OCI-LY7 (cell line): ENCODE measurements at regions not wholly inside any gene's neighbourhood (a gene's known extent, or its start where the extent isn't known, plus 50 kb on each side); places are given as distances from the start of the nearest gene placed in this dataset.

Source experiments
- BruUV-seq: library from RNA; stranded (reverse); fragments of 400-500 nt; replicated peaks from 2 replicates; lab custom pipeline; 2021; lab: Mats Ljungman, UMichigan
- CTCF ChIA-PET: fragments of 300-600 bp; sonication (Branson Sonifier 250); formaldehyde crosslinking; loops from one replicate; lab custom pipeline; 2022; ENCODE audit warnings: antibody characterized with exemption; ENCODE audit not compliant: unreplicated experiment; lab: Charles Lee
- POLR2A ChIA-PET: fragments of 300-600 bp; sonication (Branson Sonifier 250); formaldehyde crosslinking; loops from one replicate; lab custom pipeline; 2022; ENCODE audit warnings: antibody characterized with exemption; lab: Charles Lee
- DNase-seq: peaks from one replicate; pipeline ENCODE4 v3.0.0-alpha.2; 2015; ENCODE audit warnings: low spot score
- H2AFZ ChIP-seq: fragments of 200-600 bp; sonication (generic), shearing (Covaris generic); 2 replicates; pipeline ENCODE4 v1.6.1; 2014; ENCODE audit warnings: mild to moderate bottlenecking, antibody characterized with exemption, low read length, moderate library complexity
- H3K27ac ChIP-seq: fragments of 200-600 bp; sonication (generic); 2 replicates; pipeline ENCODE4 v1.5.1; 2014; ENCODE audit warnings: mixed run types, low read depth, mild to moderate bottlenecking, moderate library complexity, low read length, inconsistent platforms; ENCODE audit not compliant: poor library complexity, severe bottlenecking
- H3K36me3 ChIP-seq: fragments of 200-600 bp; sonication (generic); 2 replicates; pipeline ENCODE4 v1.6.1; 2014; ENCODE audit warnings: mild to moderate bottlenecking, antibody characterized with exemption, low read length, moderate library complexity, mixed read lengths; ENCODE audit not compliant: insufficient read depth
- H3K4me1 ChIP-seq: fragments of 200-600 bp; sonication (generic); 2 replicates; pipeline ENCODE4 v1.5.1; 2014; ENCODE audit warnings: mild to moderate bottlenecking, low read length; ENCODE audit not compliant: insufficient read depth, poor library complexity, severe bottlenecking
- H3K4me2 ChIP-seq: fragments of 200-600 bp; sonication (generic); 2 replicates; pipeline ENCODE4 v1.6.1; 2014; ENCODE audit warnings: mild to moderate bottlenecking, low read length
- H3K4me3 ChIP-seq: fragments of 200-600 bp; sonication (generic); 2 replicates; pipeline ENCODE4 v1.5.1; 2014; ENCODE audit warnings: mild to moderate bottlenecking, low read depth, low read length; ENCODE audit not compliant: poor library complexity, severe bottlenecking
- H3K79me2 ChIP-seq: fragments of 200-600 bp; sonication (generic); 2 replicates; pipeline ENCODE4 v1.6.1; 2016; ENCODE audit warnings: low read depth, mild to moderate bottlenecking, low read length, moderate library complexity, mixed read lengths; ENCODE audit not compliant: insufficient read depth
- H3K9me2 ChIP-seq: fragments of 200-600 bp; sonication (generic); 2 replicates; pipeline ENCODE4 v1.6.1; 2016; ENCODE audit warnings: mild to moderate bottlenecking, low read length, mixed read lengths; ENCODE audit not compliant: insufficient read depth
- H3K9me3 ChIP-seq: fragments of 200-600 bp; sonication (generic); 2 replicates; pipeline ENCODE4 v1.6.1; 2014; ENCODE audit warnings: mild to moderate bottlenecking, mixed run types, low read length, mixed read lengths
- H4K20me1 ChIP-seq: fragments of 200-600 bp; sonication (generic); 2 replicates; pipeline ENCODE4 v1.6.1; 2014; ENCODE audit warnings: mild to moderate bottlenecking, antibody characterized with exemption, low read length, moderate library complexity, mixed read lengths; ENCODE audit not compliant: insufficient read depth
- EZH2phosphoT487 ChIP-seq: fragments of 200-600 bp; sonication (generic); IDR thresholded peaks from 2 replicates; pipeline ENCODE4 v1.6.1; 2018; ENCODE audit warnings: low read depth, borderline replicate concordance, mild to moderate bottlenecking, mixed run types, antibody characterized with exemption, low read length, moderate library complexity, mixed read lengths
- intact Hi-C: fragments of 100-400 bp; cut with micrococcal nuclease; formaldehyde crosslinking; loops from one replicate; pipeline ENCODE4 v1.10.0; 2022; ENCODE audit not compliant: unreplicated experiment
- TF ChIP-seq, protein P1 (sequence below): fragments of 200-600 bp; sonication (generic); conservative IDR thresholded peaks from 2 replicates; pipeline ENCODE4 v1.5.1; 2014; ENCODE audit warnings: mild to moderate bottlenecking, antibody characterized with exemption, low read length, moderate library complexity, mixed read lengths

DNA sequence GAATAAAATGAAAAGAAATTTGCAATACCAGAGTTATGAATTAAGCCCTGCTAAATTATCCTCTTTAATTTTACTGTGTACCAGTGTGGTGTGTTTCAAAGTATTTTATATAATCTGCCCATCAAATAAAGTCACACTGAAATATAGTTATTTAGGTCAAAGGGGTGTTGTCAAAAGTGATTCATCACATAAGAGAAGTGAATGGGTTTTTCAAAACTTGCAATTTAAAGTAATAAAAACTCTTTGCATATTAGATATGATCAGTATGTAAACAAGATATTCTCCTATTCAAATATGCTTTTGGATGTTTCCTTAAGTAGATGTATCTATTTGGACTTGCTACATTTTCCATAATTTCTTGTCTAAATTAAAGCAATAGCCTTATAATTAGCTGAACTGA, 1183.0 kb upstream of the CDH18 start:
- no peak for DNase-seq
- Histone ChIP-seq H3K79me2 (no peaks in the 10 kb centered on the region), H3K4me3 (no peak overlapping the region), H3K4me1 (no peaks in the 10 kb centered on the region), H3K36me3 (no peaks in the 10 kb centered on the region), H3K4me2 (no peak overlapping the region), H3K9me2 (no peaks in the 10 kb centered on the region), H3K27ac (no peak overlapping the region), H2AFZ (no peak overlapping the region), H4K20me1 (no peaks in the 10 kb centered on the region), H3K9me3 (no peaks in the 10 kb centered on the region)
- TF ChIP-seq, protein P1, sequence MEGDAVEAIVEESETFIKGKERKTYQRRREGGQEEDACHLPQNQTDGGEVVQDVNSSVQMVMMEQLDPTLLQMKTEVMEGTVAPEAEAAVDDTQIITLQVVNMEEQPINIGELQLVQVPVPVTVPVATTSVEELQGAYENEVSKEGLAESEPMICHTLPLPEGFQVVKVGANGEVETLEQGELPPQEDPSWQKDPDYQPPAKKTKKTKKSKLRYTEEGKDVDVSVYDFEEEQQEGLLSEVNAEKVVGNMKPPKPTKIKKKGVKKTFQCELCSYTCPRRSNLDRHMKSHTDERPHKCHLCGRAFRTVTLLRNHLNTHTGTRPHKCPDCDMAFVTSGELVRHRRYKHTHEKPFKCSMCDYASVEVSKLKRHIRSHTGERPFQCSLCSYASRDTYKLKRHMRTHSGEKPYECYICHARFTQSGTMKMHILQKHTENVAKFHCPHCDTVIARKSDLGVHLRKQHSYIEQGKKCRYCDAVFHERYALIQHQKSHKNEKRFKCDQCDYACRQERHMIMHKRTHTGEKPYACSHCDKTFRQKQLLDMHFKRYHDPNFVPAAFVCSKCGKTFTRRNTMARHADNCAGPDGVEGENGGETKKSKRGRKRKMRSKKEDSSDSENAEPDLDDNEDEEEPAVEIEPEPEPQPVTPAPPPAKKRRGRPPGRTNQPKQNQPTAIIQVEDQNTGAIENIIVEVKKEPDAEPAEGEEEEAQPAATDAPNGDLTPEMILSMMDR = no peak
- TF ChIP-seq EZH2phosphoT487 = no peak
- ChIA-PET CTCF (no interaction called here), POLR2A (no interaction called here)
- intact Hi-C loops = no loop called here
- BruUV-seq = no TSS peak

DNA sequence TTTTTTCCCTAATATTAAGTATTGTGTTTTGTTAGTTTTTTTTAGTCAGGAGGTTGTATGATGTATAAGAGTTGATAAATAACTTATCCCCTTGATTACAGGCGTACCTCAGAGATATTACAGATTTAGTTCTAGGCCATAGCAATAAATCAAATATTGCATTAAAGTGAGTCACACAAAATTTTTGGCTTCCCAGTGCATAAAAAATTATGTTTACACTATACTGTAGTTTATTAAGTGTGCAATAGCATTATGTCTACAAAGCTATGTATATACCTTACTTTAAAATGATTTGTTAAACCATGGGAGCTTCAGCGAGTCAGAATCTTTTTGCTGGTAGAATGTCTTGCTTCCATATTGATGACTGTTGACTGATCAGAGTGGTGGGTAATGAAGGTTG, 1180.6 kb upstream of the CDH18 start:
- no peaks in the 10 kb centered on the region for H3K9me2 ChIP-seq
- TF ChIP-seq EZH2phosphoT487 = no peak
- TF ChIP-seq, protein P1 = no peak
- no peak overlapping the region for H3K27ac ChIP-seq
- no peaks in the 10 kb centered on the region for H4K20me1 ChIP-seq
- H2AFZ ChIP-seq = no peak overlapping the region
- CTCF ChIA-PET = no interaction called here
- no peaks in the 10 kb centered on the region for H3K4me1 ChIP-seq
- BruUV-seq = no TSS peak
- intact Hi-C loops = no loop called here
- no peak overlapping the region for H3K4me2 ChIP-seq
- no peak overlapping the region for H3K4me3 ChIP-seq
- H3K36me3 ChIP-seq = no peaks in the 10 kb centered on the region
- H3K79me2 ChIP-seq = no peaks in the 10 kb centered on the region
- H3K9me3 ChIP-seq = no peaks in the 10 kb centered on the region
- no peak for DNase-seq
- POLR2A ChIA-PET = interaction anchor here (1.1 kb wide), 1 partner anchor 8 kb away, joined by 3 read pairs; no protein-coding TSS in a partner anchor

DNA sequence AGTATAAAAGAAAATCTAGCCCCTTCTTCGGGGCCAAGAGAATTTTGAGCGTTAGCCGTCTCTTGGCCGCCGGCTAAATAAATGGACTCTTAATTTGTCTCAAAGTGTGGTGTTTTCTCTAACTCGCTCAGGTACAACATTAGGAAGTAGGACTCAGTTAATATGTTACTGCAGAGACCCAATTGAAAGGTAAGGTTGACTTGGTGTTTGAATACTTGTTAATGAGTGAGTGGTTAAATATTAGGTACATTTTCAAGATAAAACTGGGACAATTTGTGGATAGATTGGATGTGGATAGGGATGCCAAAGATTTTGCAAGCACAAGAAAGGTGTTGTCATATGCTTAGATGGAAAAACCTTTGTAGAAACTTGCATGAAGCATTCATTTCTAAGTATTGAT, 1177.3 kb upstream of the CDH18 start:
- Histone ChIP-seq H2AFZ (no peak overlapping the region), H3K4me3 (no peak overlapping the region), H3K9me2 (no peaks in the 10 kb centered on the region), H3K79me2 (no peaks in the 10 kb centered on the region), H4K20me1 (no peaks in the 10 kb centered on the region), H3K9me3 (no peaks in the 10 kb centered on the region), H3K36me3 (no peaks in the 10 kb centered on the region), H3K4me2 (no peak overlapping the region), H3K27ac (no peak overlapping the region), H3K4me1 (no peaks in the 10 kb centered on the region)
- no peak for TF ChIP-seq EZH2phosphoT487
- TF ChIP-seq, protein P1 = no peak
- ChIA-PET CTCF (no interaction called here), POLR2A (no interaction called here)
- BruUV-seq = no TSS peak
- intact Hi-C loops = no loop called here
- no peak for DNase-seq
